ENCODE measurements at regions not wholly inside any gene's neighbourhood (a gene's known extent, or its start where the extent isn't known, plus 50 kb on each side); places are given as distances from the start of the nearest gene placed in this dataset.

GRCh38 chr6:148625609-148626008, 121.2 kb upstream of the UST start (continued):
- TF ChIP-seq TEAD4 (IDR thresholded peaks at IDR 0.05; ENCODE audit: borderline replicate concordance, insufficient read depth) (no peak), FOSL2 (IDR thresholded peaks at IDR 0.05; ENCODE audit: borderline replicate concordance, low read depth) (no peak)

- Histone ChIP-seq H3K9me2 (no peaks in the 10 kb centered on the region), H3K4me1 (ENCODE audit: control insufficient read depth in 1 of 2, insufficient read depth in 2 of 2, low read depth in 1 of 2, low read length in 1 of 2) (no peaks in the 10 kb centered on the region), H3F3A (replicated peaks; ENCODE audit: insufficient read depth) (no peaks in the 10 kb centered on the region), H3K9me3 (no peaks in the 10 kb centered on the region), H3K36me3 (replicated peaks in 1 of 2; ENCODE audit: control insufficient read depth in 1 of 2, insufficient read depth in 2 of 2, low read length in 1 of 2) (no peaks in the 10 kb centered on the region), H3K4me3 (ENCODE audit: low read depth in 2 of 2, low read length in 1 of 2) (no peak overlapping the region), H3K9ac (no peak overlapping the region), H3K27ac (ENCODE audit: low read depth in 2 of 2, low read length in 1 of 2) (no peak overlapping the region), H3K27me3 (ENCODE audit: insufficient read depth) (peaks cover 16% of the 10 kb centered on the region; the same call in 1 of the 2 replicates), H4K20me1 (ENCODE audit: insufficient read depth) (no peaks in the 10 kb centered on the region), H3K4me2 (no peak overlapping the region), H2AFZ (ENCODE audit: low read depth) (no peak overlapping the region), H3K79me2 (ENCODE audit: insufficient read depth) (no peaks in the 10 kb centered on the region)
- TF ChIP-seq RXRA (IDR thresholded peaks at IDR 0.05; ENCODE audit: borderline replicate concordance, low read depth) (no peak), SMC3 (IDR thresholded peaks at IDR 0.05; ENCODE audit: low read depth, low read length) (no peak)
- ChIA-PET POLR2A (no interaction called here), CTCF (no interaction called here)
- no peak for DNase-seq
Observed at GRCh38 chr6:148628251-148628650, 118.6 kb upstream of the UST start.

- H4K20me1 ChIP-seq (ENCODE audit: insufficient read depth) = no peaks in the 10 kb centered on the region
- POLR2A ChIA-PET = no interaction called here
- no peaks in the 10 kb centered on the region for H3K79me2 ChIP-seq (ENCODE audit: insufficient read depth)
- CTCF ChIA-PET = no interaction called here
- H2AFZ ChIP-seq (ENCODE audit: low read depth) = no peak overlapping the region
- H3F3A ChIP-seq (replicated peaks; ENCODE audit: insufficient read depth) = no peaks in the 10 kb centered on the region
- no peak overlapping the region for H3K9ac ChIP-seq
- DNase-seq = no peak
- H3K4me2 ChIP-seq = no peak overlapping the region
- peaks cover 16% of the 10 kb centered on the region; the same call in 1 of the 2 replicates for H3K27me3 ChIP-seq (ENCODE audit: insufficient read depth)
- no peaks in the 10 kb centered on the region for H3K9me2 ChIP-seq
- TF ChIP-seq TCF12 (IDR thresholded peaks at IDR 0.05) = no peak
- no peak for TF ChIP-seq YY1 (IDR thresholded peaks at IDR 0.05; ENCODE audit: low read depth)
- TF ChIP-seq TAF1 (IDR thresholded peaks at IDR 0.05; ENCODE audit: borderline replicate concordance, low read depth, low read length) = no peak
- no peak for TF ChIP-seq EP300 (IDR thresholded peaks at IDR 0.05; ENCODE audit: borderline replicate concordance in 1 of 2, low read depth in 1 of 2, low read length in 1 of 2)
- TF ChIP-seq TEAD4 (IDR thresholded peaks at IDR 0.05; ENCODE audit: borderline replicate concordance, insufficient read depth) = no peak
- TF ChIP-seq MXI1 (IDR thresholded peaks at IDR 0.05; ENCODE audit: low read depth, low read length) = no peak
- TF ChIP-seq GABPA (IDR thresholded peaks at IDR 0.05; ENCODE audit: low read depth) = no peak
- TF ChIP-seq SIN3A (IDR thresholded peaks at IDR 0.05; ENCODE audit: borderline replicate concordance, low read depth, low read length) = no peak
- TF ChIP-seq PBX3 (IDR thresholded peaks at IDR 0.05) = no peak
- TF ChIP-seq EZH2phosphoT487 (IDR thresholded peaks at IDR 0.05; ENCODE audit: borderline replicate concordance, low read depth) = no peak
- TF ChIP-seq MEF2A (IDR thresholded peaks at IDR 0.05; ENCODE audit: borderline replicate concordance, low read depth) = no peak
- no peak for TF ChIP-seq JUND (IDR thresholded peaks at IDR 0.05)
- TF ChIP-seq REST (IDR thresholded peaks at IDR 0.05; ENCODE audit: low read depth, low read length) = no peak
- H3K36me3 ChIP-seq (replicated peaks in 1 of 2; ENCODE audit: control insufficient read depth in 1 of 2, insufficient read depth in 2 of 2, low read length in 1 of 2) = no peaks in the 10 kb centered on the region
- H3K27ac ChIP-seq (ENCODE audit: low read depth in 2 of 2, low read length in 1 of 2) = no peak overlapping the region
- 0% methylated on average over 1 of the region's 1 CpG for WGBS (ENCODE audit: low lambda C conversion rate)
- no peaks in the 10 kb centered on the region for H3K4me1 ChIP-seq (ENCODE audit: control insufficient read depth in 1 of 2, insufficient read depth in 2 of 2, low read depth in 1 of 2, low read length in 1 of 2)
- no peaks in the 10 kb centered on the region for H3K9me3 ChIP-seq
- H3K4me3 ChIP-seq (ENCODE audit: low read depth in 2 of 2, low read length in 1 of 2) = no peak overlapping the region
Observed at GRCh38 chr6:148629181-148629580, 117.6 kb upstream of the UST start.
